ENCODE measurements at regions not wholly inside any gene's neighbourhood (a gene's known extent, or its start where the extent isn't known, plus 50 kb on each side); places are given as distances from the start of the nearest gene placed in this dataset.

DNA sequence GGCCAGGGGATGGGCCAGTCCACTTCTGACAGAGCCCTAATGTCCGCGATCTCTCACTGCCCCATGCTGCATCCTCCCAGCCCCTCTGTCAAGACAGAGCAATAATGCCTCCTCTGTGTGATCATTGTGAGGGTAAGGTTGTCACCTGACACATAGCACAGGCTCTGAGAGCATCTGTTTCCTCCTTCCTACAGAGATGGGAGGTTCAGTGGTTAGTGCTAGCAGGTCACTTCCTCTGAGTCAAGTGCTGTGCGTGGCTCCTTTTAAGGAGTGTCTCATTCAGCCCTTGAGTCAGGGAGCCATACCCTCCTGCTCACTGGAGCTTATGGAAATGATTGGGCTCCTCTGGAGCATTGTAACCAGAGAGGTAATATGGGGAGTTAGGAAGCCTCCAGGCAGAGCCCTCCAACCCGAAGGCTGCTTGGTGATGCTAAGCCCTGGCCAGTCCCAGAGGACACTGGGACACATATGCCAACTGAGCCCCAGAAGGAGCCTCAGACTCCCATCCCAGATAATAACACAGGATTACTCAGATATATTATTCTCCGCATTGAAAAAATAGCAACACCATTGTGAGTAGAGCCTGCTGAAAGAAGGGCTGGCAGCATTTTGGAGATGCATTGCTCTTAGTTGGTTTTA is 189.0 kb downstream of the GALNT1 start:
- no peaks in the 10 kb centered on the region for H3K9me3 ChIP-seq (ENCODE audit: control insufficient read depth, insufficient read depth, low read length)
- no peaks in the 10 kb centered on the region for H3K27me3 ChIP-seq (ENCODE audit: control insufficient read depth, insufficient read depth, low read length)
- H3K36me3 ChIP-seq (ENCODE audit: control insufficient read depth, insufficient read depth, low read length): no peaks in the 10 kb centered on the region
- no peak overlapping the region for H3K4me3 ChIP-seq (ENCODE audit: low read depth, low read length)
- H3K9ac ChIP-seq (ENCODE audit: low read depth, low read length): no peak overlapping the region
- H3K4me1 ChIP-seq (ENCODE audit: control insufficient read depth, insufficient read depth, low read length): no peaks in the 10 kb centered on the region

DNA sequence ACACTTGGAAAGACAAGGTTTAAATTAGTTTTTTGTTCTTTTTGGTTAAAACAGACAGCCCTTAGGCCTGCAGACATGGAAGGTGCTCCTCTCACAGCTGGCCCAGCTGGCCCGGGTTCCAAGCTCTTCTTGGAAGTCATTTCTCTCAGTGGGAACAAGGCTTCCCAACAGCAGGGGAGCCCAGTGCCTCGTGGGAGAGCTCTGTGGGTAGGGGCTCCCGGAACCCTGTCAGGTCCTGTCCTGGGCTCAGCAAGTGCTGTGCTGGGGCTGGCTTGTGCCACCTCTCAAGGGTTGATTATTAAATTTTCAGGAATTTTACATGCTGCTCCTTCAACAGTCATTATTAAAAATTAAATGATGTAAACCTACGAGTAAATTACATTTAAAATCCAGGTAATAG is 189.6 kb downstream of the GALNT1 start:
- H3K9ac ChIP-seq (ENCODE audit: low read depth, low read length): no peak overlapping the region
- no peaks in the 10 kb centered on the region for H3K27me3 ChIP-seq (ENCODE audit: control insufficient read depth, insufficient read depth, low read length)
- no peak overlapping the region for H3K4me3 ChIP-seq (ENCODE audit: low read depth, low read length)
- H3K36me3 ChIP-seq (ENCODE audit: control insufficient read depth, insufficient read depth, low read length): no peaks in the 10 kb centered on the region
- no peaks in the 10 kb centered on the region for H3K4me1 ChIP-seq (ENCODE audit: control insufficient read depth, insufficient read depth, low read length)
- no peaks in the 10 kb centered on the region for H3K9me3 ChIP-seq (ENCODE audit: control insufficient read depth, insufficient read depth, low read length)

- Histone ChIP-seq H3K9me3 (ENCODE audit: control insufficient read depth, insufficient read depth, low read length) (no peaks in the 10 kb centered on the region), H3K4me3 (ENCODE audit: low read depth, low read length) (no peak overlapping the region), H3K36me3 (ENCODE audit: control insufficient read depth, insufficient read depth, low read length) (no peaks in the 10 kb centered on the region), H3K27me3 (ENCODE audit: control insufficient read depth, insufficient read depth, low read length) (no peaks in the 10 kb centered on the region), H3K4me1 (ENCODE audit: control insufficient read depth, insufficient read depth, low read length) (no peaks in the 10 kb centered on the region), H3K9ac (ENCODE audit: low read depth, low read length) (no peak overlapping the region)
Measured at GRCh38 chr18:35775887-35776286, 194.3 kb downstream of the GALNT1 start.

- H3K36me3 ChIP-seq (ENCODE audit: control insufficient read depth, insufficient read depth, low read length): no peaks in the 10 kb centered on the region
- no peaks in the 10 kb centered on the region for H3K27me3 ChIP-seq (ENCODE audit: control insufficient read depth, insufficient read depth, low read length)
- no peaks in the 10 kb centered on the region for H3K4me1 ChIP-seq (ENCODE audit: control insufficient read depth, insufficient read depth, low read length)
- no peak overlapping the region for H3K9ac ChIP-seq (ENCODE audit: low read depth, low read length)
- no peak overlapping the region for H3K4me3 ChIP-seq (ENCODE audit: low read depth, low read length)
- no peaks in the 10 kb centered on the region for H3K9me3 ChIP-seq (ENCODE audit: control insufficient read depth, insufficient read depth, low read length)
Measured at GRCh38 chr18:35776473-35776872, 194.9 kb downstream of the GALNT1 start.

GRCh38 chr18:35777039-35777438 is 195.4 kb upstream of the RMP24 start:
- no peak overlapping the region for H3K4me3 ChIP-seq (ENCODE audit: low read depth, low read length)
- H3K36me3 ChIP-seq (ENCODE audit: control insufficient read depth, insufficient read depth, low read length): no peaks in the 10 kb centered on the region
- no peaks in the 10 kb centered on the region for H3K27me3 ChIP-seq (ENCODE audit: control insufficient read depth, insufficient read depth, low read length)
- no peak overlapping the region for H3K9ac ChIP-seq (ENCODE audit: low read depth, low read length)
- H3K9me3 ChIP-seq (ENCODE audit: control insufficient read depth, insufficient read depth, low read length): no peaks in the 10 kb centered on the region
- no peaks in the 10 kb centered on the region for H3K4me1 ChIP-seq (ENCODE audit: control insufficient read depth, insufficient read depth, low read length)

GRCh38 chr18:35778850-35779627 is 193.4 kb upstream of the RMP24 start:
- no peak overlapping the region for H3K4me3 ChIP-seq (ENCODE audit: low read depth, low read length)
- no peaks in the 10 kb centered on the region for H3K4me1 ChIP-seq (ENCODE audit: control insufficient read depth, insufficient read depth, low read length)
- H3K9ac ChIP-seq (ENCODE audit: low read depth, low read length): no peak overlapping the region
- no peaks in the 10 kb centered on the region for H3K36me3 ChIP-seq (ENCODE audit: control insufficient read depth, insufficient read depth, low read length)
- no peaks in the 10 kb centered on the region for H3K27me3 ChIP-seq (ENCODE audit: control insufficient read depth, insufficient read depth, low read length)
- no peaks in the 10 kb centered on the region for H3K9me3 ChIP-seq (ENCODE audit: control insufficient read depth, insufficient read depth, low read length)

- H3K9ac ChIP-seq (ENCODE audit: low read depth, low read length): no peak overlapping the region
- no peaks in the 10 kb centered on the region for H3K4me1 ChIP-seq (ENCODE audit: control insufficient read depth, insufficient read depth, low read length)
- H3K4me3 ChIP-seq (ENCODE audit: low read depth, low read length): no peak overlapping the region
- no peaks in the 10 kb centered on the region for H3K36me3 ChIP-seq (ENCODE audit: control insufficient read depth, insufficient read depth, low read length)
- H3K27me3 ChIP-seq (ENCODE audit: control insufficient read depth, insufficient read depth, low read length): no peaks in the 10 kb centered on the region
- H3K9me3 ChIP-seq (ENCODE audit: control insufficient read depth, insufficient read depth, low read length): no peaks in the 10 kb centered on the region
Measured at GRCh38 chr18:35780937-35781336, 191.5 kb upstream of the RMP24 start.

- H3K4me1 ChIP-seq (ENCODE audit: control insufficient read depth, insufficient read depth, low read length): no peaks in the 10 kb centered on the region
- H3K9ac ChIP-seq (ENCODE audit: low read depth, low read length): no peak overlapping the region
- H3K9me3 ChIP-seq (ENCODE audit: control insufficient read depth, insufficient read depth, low read length): no peaks in the 10 kb centered on the region
- no peaks in the 10 kb centered on the region for H3K27me3 ChIP-seq (ENCODE audit: control insufficient read depth, insufficient read depth, low read length)
- H3K4me3 ChIP-seq (ENCODE audit: low read depth, low read length): no peak overlapping the region
- H3K36me3 ChIP-seq (ENCODE audit: control insufficient read depth, insufficient read depth, low read length): no peaks in the 10 kb centered on the region
Measured at GRCh38 chr18:35782926-35783325, 189.6 kb upstream of the RMP24 start.

GRCh38 chr18:35786365-35787042 is 186.0 kb upstream of the RMP24 start:
- Histone ChIP-seq H3K9ac (ENCODE audit: low read depth, low read length) (no peak overlapping the region), H3K36me3 (ENCODE audit: control insufficient read depth, insufficient read depth, low read length) (no peaks in the 10 kb centered on the region), H3K4me1 (ENCODE audit: control insufficient read depth, insufficient read depth, low read length) (no peaks in the 10 kb centered on the region), H3K9me3 (ENCODE audit: control insufficient read depth, insufficient read depth, low read length) (no peaks in the 10 kb centered on the region), H3K27me3 (ENCODE audit: control insufficient read depth, insufficient read depth, low read length) (no peaks in the 10 kb centered on the region), H3K4me3 (ENCODE audit: low read depth, low read length) (no peak overlapping the region)

DNA sequence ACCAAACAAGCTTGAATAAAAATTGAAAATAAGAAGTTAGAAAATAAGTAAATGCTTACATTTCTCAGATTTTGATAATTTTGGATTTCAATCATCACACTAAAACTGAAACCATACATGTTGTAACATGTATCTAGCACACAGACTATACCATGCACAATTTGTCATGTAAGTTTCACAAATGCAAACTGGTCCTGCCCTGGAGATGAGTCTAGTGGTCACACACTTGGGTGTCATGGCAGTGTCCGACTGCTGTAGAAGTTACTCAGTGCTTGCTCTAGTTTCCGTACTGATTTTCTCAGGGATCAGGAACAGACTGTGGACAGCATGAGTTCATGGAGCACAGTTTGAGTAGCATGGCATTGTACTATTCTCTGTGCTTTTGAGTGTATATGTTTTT is 182.9 kb upstream of the RMP24 start:
- H3K36me3 ChIP-seq (ENCODE audit: control insufficient read depth, insufficient read depth, low read length): no peaks in the 10 kb centered on the region
- H3K9ac ChIP-seq (ENCODE audit: low read depth, low read length): no peak overlapping the region
- no peaks in the 10 kb centered on the region for H3K4me1 ChIP-seq (ENCODE audit: control insufficient read depth, insufficient read depth, low read length)
- no peaks in the 10 kb centered on the region for H3K27me3 ChIP-seq (ENCODE audit: control insufficient read depth, insufficient read depth, low read length)
- no peaks in the 10 kb centered on the region for H3K9me3 ChIP-seq (ENCODE audit: control insufficient read depth, insufficient read depth, low read length)
- H3K4me3 ChIP-seq (ENCODE audit: low read depth, low read length): no peak overlapping the region

- H3K9ac ChIP-seq (ENCODE audit: low read depth, low read length): no peak overlapping the region
- no peaks in the 10 kb centered on the region for H3K27me3 ChIP-seq (ENCODE audit: control insufficient read depth, insufficient read depth, low read length)
- H3K9me3 ChIP-seq (ENCODE audit: control insufficient read depth, insufficient read depth, low read length): no peaks in the 10 kb centered on the region
- no peaks in the 10 kb centered on the region for H3K36me3 ChIP-seq (ENCODE audit: control insufficient read depth, insufficient read depth, low read length)
- H3K4me3 ChIP-seq (ENCODE audit: low read depth, low read length): no peak overlapping the region
- H3K4me1 ChIP-seq (ENCODE audit: control insufficient read depth, insufficient read depth, low read length): peaks cover 6% of the 10 kb centered on the region
Measured at GRCh38 chr18:35797948-35798347, 174.5 kb upstream of the RMP24 start.

GRCh38 chr18:35803551-35803950 is 168.9 kb upstream of the RMP24 start:
- Histone ChIP-seq H3K27me3 (ENCODE audit: control insufficient read depth, insufficient read depth, low read length) (no peaks in the 10 kb centered on the region), H3K9me3 (ENCODE audit: control insufficient read depth, insufficient read depth, low read length) (no peaks in the 10 kb centered on the region), H3K9ac (ENCODE audit: low read depth, low read length) (no peak overlapping the region), H3K4me1 (ENCODE audit: control insufficient read depth, insufficient read depth, low read length) (peaks cover under 1% of the 10 kb centered on the region), H3K4me3 (ENCODE audit: low read depth, low read length) (no peak overlapping the region), H3K36me3 (ENCODE audit: control insufficient read depth, insufficient read depth, low read length) (no peaks in the 10 kb centered on the region)
